ENCODE measurements at regions not wholly inside any gene's neighbourhood (a gene's known extent, or its start where the extent isn't known, plus 50 kb on each side); places are given as distances from the start of the nearest gene placed in this dataset.

GRCh38 chr20:60591172-60591799 is 633.1 kb downstream of the CDH26 start:
- no peak overlapping the region for H2BK120ac ChIP-seq (ENCODE audit: low read depth, low read length)
- no peak overlapping the region for H3K4ac ChIP-seq (ENCODE audit: low read depth, low read length)
- WGBS, 2 experiments (ENCODE audit: extremely low coverage in 2 of 2, insufficient read length in 1 of 2): no CpG with 5 or more reads among the region's 6 CpGs
- ATAC-seq (ENCODE audit: low read depth): no peak
- dilution Hi-C loops (cut with HindIII; ENCODE audit: low sequenced_read_pairs, unreplicated experiment) (no loop called here), in situ Hi-C loops (cut with MboI; ENCODE audit: low sequenced_read_pairs) (no loop called here), intact Hi-C loops (cut with micrococcal nuclease) (no loop called here)
- H3K79me1 ChIP-seq (ENCODE audit: low read depth in 1 of 2, low read length in 2 of 2): no peaks in the 10 kb centered on the region
- no peak overlapping the region for H3K14ac ChIP-seq (replicated peaks; ENCODE audit: low read depth, low read length)
- no peak overlapping the region for H3K27ac ChIP-seq (ENCODE audit: insufficient read depth, low read length)
- H3K9ac ChIP-seq (ENCODE audit: low read depth, low read length): no peak overlapping the region
- TF ChIP-seq MAZ (IDR thresholded peaks at IDR 0.05; ENCODE audit: borderline replicate concordance, low read depth, low read length) (no peak), CEBPB (IDR thresholded peaks at IDR 0.05; ENCODE audit: low read depth, low read length) (no peak), FOS (IDR thresholded peaks at IDR 0.05; ENCODE audit: low read depth, low read length) (no peak), RFX5 (IDR thresholded peaks at IDR 0.05; ENCODE audit: low read depth, low read length) (no peak), MXI1 (IDR thresholded peaks at IDR 0.05; ENCODE audit: borderline replicate concordance, low read depth, low read length) (no peak), BHLHE40 (IDR thresholded peaks at IDR 0.05; ENCODE audit: low read depth, low read length) (no peak), USF2 (IDR thresholded peaks at IDR 0.05; ENCODE audit: low read depth, low read length) (no peak), RCOR1 (IDR thresholded peaks at IDR 0.05; ENCODE audit: insufficient replicate concordance, low read length) (no peak), CHD1 (IDR thresholded peaks at IDR 0.05; ENCODE audit: low read depth, low read length) (no peak), MAFK (IDR thresholded peaks at IDR 0.05; ENCODE audit: low read depth, low read length) (no peak), NFE2L2 (IDR thresholded peaks at IDR 0.05; ENCODE audit: low read depth, low read length) (no peak)
- TF ChIP-seq, protein P1, sequence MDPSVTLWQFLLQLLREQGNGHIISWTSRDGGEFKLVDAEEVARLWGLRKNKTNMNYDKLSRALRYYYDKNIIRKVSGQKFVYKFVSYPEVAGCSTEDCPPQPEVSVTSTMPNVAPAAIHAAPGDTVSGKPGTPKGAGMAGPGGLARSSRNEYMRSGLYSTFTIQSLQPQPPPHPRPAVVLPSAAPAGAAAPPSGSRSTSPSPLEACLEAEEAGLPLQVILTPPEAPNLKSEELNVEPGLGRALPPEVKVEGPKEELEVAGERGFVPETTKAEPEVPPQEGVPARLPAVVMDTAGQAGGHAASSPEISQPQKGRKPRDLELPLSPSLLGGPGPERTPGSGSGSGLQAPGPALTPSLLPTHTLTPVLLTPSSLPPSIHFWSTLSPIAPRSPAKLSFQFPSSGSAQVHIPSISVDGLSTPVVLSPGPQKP (IDR thresholded peaks at IDR 0.05; ENCODE audit: borderline replicate concordance, low read depth, low read length): no peak
- TF ChIP-seq, protein P2, sequence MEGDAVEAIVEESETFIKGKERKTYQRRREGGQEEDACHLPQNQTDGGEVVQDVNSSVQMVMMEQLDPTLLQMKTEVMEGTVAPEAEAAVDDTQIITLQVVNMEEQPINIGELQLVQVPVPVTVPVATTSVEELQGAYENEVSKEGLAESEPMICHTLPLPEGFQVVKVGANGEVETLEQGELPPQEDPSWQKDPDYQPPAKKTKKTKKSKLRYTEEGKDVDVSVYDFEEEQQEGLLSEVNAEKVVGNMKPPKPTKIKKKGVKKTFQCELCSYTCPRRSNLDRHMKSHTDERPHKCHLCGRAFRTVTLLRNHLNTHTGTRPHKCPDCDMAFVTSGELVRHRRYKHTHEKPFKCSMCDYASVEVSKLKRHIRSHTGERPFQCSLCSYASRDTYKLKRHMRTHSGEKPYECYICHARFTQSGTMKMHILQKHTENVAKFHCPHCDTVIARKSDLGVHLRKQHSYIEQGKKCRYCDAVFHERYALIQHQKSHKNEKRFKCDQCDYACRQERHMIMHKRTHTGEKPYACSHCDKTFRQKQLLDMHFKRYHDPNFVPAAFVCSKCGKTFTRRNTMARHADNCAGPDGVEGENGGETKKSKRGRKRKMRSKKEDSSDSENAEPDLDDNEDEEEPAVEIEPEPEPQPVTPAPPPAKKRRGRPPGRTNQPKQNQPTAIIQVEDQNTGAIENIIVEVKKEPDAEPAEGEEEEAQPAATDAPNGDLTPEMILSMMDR (conservative IDR thresholded peaks at IDR 0.05; ENCODE audit: low read depth, low read length): no peak
- DNase-seq: no peak
- no peak overlapping the region for H3K4me2 ChIP-seq (ENCODE audit: low read depth, low read length)
- H3K27me3 ChIP-seq (ENCODE audit: control insufficient read depth, insufficient read depth, low read length): no peaks in the 10 kb centered on the region
- no TSS peak for BruUV-seq (replicated peaks)
- no peak overlapping the region for H4K5ac ChIP-seq (ENCODE audit: low read depth, low read length)
- H3K56ac ChIP-seq (ENCODE audit: extremely low read depth, insufficient read depth, low read length): no peak overlapping the region
- H2BK5ac ChIP-seq (ENCODE audit: low read depth, low read length, poor library complexity, severe bottlenecking): no peak overlapping the region
- no peak overlapping the region for H3K18ac ChIP-seq (ENCODE audit: low read depth, low read length)
- no peak overlapping the region for H4K8ac ChIP-seq (ENCODE audit: low read depth in 2 of 2, low read length in 2 of 2)
- no peaks in the 10 kb centered on the region for H3K9me1 ChIP-seq (ENCODE audit: insufficient read depth, low read length)
- no peak overlapping the region for H4K91ac ChIP-seq (ENCODE audit: insufficient read depth, low read depth, low read length)
- no peak overlapping the region for H2AFZ ChIP-seq (replicated peaks; ENCODE audit: low read length, poor library complexity)
- no peak overlapping the region for H3K4me3 ChIP-seq (ENCODE audit: insufficient read depth, low read depth, low read length)
- no peaks in the 10 kb centered on the region for H4K20me1 ChIP-seq (ENCODE audit: insufficient read depth, low read length)
- no peaks in the 10 kb centered on the region for H3K36me3 ChIP-seq (ENCODE audit: control insufficient read depth, insufficient read depth, low read length)
- ChIA-PET POLR2A (ENCODE audit: unreplicated experiment) (no interaction called here), CTCF (no interaction called here)
- no peak overlapping the region for H2BK15ac ChIP-seq (ENCODE audit: low read depth, low read length)
- no peak overlapping the region for H2BK20ac ChIP-seq (ENCODE audit: low read depth, low read length)
- no peak overlapping the region for H2AK5ac ChIP-seq (ENCODE audit: low read depth, low read length)
- no peak overlapping the region for H3K23ac ChIP-seq (ENCODE audit: low read depth, low read length)
- H3K9me3 ChIP-seq (ENCODE audit: control insufficient read depth, insufficient read depth, low read length): peaks cover 18% of the 10 kb centered on the region
- no peak overlapping the region for H2AK9ac ChIP-seq (replicated peaks; ENCODE audit: low read depth, low read length, poor library complexity)
- H3K4me1 ChIP-seq (ENCODE audit: control insufficient read depth, insufficient read depth, low read length): no peaks in the 10 kb centered on the region
